22Rv1 (cell line): ENCODE measurements at regions not wholly inside any gene's neighbourhood (a gene's known extent, or its start where the extent isn't known, plus 50 kb on each side); places are given as distances from the start of the nearest gene placed in this dataset.

ENCODE experiments used
- H3K27ac ChIP-seq: fragments of 450-650 bp; 2 replicates; pipeline ENCODE4 v1.5.1; 2017
- CTCF ChIP-seq: fragments of 450-650 bp; IDR thresholded peaks from 2 replicates; pipeline ENCODE4 v1.5.1; 2017; ENCODE audit warnings: mild to moderate bottlenecking
- ZFX ChIP-seq: fragments of 450-650 bp; IDR thresholded peaks from 2 replicates; pipeline ENCODE4 v1.6.1; 2017; ENCODE audit warnings: antibody characterized with exemption, borderline replicate concordance

- no peak overlapping the region for H3K27ac ChIP-seq
- TF ChIP-seq CTCF (no peak), ZFX (no peak)
Measured at GRCh38 chr3:74456166-74456565, 158.3 kb downstream of the CNTN3 start.

GRCh38 chr3:74447221-74447620 lies 167.2 kb downstream of the CNTN3 start:
- TF ChIP-seq ZFX (no peak), CTCF (no peak)
- no peak overlapping the region for H3K27ac ChIP-seq

- no peak for TF ChIP-seq ZFX
- TF ChIP-seq CTCF: no peak
- H3K27ac ChIP-seq: no peak overlapping the region
Measured at GRCh38 chr3:74445541-74445940, 168.9 kb downstream of the CNTN3 start.

GRCh38 chr3:74443102-74443501 lies 171.4 kb downstream of the CNTN3 start:
- TF ChIP-seq ZFX (no peak), CTCF (no peak)
- no peak overlapping the region for H3K27ac ChIP-seq

- TF ChIP-seq CTCF: no peak
- no peak overlapping the region for H3K27ac ChIP-seq
Measured at GRCh38 chr3:74442683-74443082, 171.8 kb downstream of the CNTN3 start.

- no peak overlapping the region for H3K27ac ChIP-seq
- no peak for TF ChIP-seq ZFX
- no peak for TF ChIP-seq CTCF
Measured at GRCh38 chr3:74442068-74442467, 172.4 kb downstream of the CNTN3 start.

GRCh38 chr3:74436184-74436583 lies 178.3 kb downstream of the CNTN3 start:
- no peak overlapping the region for H3K27ac ChIP-seq
- no peak for TF ChIP-seq ZFX
- no peak for TF ChIP-seq CTCF
